ENCODE measurements at regions not wholly inside any gene's neighbourhood (a gene's known extent, or its start where the extent isn't known, plus 50 kb on each side); places are given as distances from the start of the nearest gene placed in this dataset.

DNA sequence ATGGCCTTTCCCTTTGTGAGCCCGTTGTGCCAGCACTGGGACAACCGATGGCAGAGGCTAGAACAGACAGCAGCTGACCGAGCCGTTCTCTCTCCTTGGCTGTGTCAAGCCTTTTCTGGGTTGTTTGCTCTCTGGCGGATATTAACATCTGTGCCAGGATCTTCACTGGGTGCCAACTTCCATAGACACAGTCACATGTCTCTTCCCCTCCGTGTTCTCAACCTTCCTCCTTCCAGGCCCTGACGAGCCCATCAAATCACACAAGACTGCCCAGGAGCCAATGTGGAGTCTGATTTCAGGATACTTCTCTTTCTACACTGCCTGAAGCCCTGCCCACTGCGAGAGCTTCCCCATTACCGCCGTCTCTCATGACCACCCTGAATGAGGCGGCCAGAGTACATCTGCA lies 111.0 kb upstream of the RALGAPA2 start:
- no peak for DNase-seq

DNA sequence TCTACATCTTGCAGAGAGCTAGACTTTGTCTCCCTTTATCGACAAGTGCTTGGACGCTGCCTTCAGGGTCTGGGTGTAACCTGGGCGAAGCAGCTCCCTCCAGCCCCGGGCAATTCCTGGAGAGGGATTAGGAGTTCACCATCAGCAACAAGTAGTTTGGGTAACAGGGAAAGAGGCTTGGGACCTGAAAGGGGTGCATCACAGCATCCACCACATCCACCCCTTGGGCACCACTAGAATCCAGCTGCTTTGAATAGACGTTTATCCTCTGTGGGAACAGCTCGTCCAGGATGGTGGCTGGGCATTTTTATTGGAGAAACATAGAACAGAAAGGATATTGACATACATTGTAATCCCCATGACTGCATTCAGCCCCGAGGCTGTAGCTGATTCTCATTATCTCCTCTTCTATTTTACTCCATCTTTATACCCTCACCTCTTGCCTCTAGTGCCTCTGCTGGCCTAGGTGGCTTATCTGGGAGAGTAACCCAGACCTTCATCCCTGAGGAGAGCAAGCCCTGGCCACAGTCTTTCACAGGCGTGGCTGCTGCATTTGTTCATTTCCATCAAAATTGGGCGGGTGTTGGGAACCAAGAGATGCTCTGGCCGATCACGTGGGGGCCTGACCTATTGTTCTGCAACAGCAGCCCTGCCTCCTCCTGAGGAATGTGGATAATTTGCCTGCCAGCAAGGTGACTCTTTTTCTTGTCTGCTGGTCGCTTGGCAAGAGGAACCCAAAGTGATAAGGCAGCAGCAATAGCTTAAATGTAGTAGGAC lies 109.2 kb upstream of the RALGAPA2 start:
- no peak for DNase-seq

DNA sequence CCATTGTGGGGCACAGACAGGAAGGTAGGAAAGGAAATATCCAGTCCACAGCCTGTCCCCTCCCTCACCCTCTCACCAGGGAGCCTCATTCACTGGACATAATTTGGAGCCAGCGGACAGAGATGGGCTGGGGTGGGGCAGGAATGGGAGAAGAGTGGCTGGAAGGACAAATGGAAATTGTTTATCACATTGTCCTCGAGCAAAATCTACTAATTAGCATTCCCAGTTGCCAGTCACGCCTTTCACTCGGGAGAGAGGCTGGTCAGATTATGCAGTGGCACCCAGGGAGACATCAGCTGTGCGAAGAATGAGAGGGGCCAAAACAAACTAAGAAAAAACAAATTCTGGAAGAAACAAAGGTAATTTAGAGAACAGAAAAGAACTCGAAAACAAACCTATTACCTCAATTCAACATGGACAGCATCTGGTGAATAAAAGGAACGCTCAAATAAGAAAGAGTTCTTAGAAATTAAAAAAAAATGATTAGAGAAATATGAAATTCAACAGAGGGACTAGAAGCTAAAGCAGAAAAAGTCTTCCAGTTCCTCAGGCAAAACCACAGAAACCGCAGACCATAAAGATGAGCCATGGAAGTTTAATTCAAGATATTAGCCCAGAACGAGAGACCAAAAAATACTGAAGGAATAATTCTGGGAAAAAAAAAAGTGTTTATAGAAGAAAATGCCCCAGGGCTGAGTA lies 108.5 kb upstream of the RALGAPA2 start:
- DNase-seq, result no peak

DNA sequence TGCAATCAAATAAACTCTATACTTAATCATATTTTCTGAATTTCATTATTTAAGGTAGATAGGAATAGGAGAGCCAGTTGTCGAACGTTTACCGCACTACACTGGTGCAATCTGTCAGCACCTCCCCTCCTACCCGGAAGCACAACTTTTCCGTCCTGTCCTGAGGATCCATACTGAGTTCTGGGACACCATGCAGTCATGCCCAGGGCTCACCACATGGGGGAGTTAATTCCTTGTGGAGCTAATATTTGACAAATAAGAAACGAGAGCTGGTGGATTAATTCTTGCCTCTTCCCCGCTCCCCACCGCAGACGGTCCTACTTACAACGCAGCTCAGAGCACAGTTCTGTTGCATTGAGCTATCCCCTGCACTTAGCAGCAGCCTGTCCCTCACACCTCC lies 107.7 kb upstream of the RALGAPA2 start:
- no peak for DNase-seq

DNA sequence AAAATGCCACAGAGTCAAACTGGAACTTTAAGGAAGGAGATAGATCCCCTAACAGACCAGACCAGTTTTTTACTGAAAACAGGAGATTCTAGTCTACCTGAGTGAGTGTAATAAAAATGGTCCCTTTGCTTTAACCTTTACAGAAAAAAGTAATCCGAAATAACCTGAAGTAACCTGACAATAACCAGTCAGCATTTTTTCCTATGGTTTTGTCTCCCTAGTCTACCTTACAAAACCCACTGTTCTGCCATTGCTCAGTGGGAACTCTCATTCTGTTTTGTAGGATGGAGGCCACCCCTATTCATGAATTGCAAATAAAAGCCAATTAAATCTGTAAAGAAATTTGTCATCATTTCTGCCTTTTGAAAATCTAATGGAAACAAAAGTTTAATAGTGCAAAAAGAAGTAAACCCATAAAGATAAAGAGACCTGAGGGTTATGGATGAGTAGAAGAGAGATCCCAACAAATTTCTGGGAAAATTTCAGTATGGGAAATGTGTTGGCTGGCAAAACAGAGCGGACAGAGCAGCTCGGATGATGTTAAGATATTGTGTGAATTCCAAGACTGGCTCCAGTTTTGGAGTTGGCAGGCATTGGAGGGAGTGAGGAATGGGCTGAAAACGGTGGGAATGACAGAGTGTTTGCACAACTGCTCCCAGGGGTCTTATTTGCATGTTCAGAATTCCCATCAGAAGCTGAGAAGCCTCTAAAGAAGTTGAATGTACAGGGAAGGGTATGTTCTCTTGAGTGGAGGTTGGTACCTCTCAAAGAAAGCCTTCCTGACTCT lies 104.7 kb upstream of the RALGAPA2 start:
- no peak for DNase-seq

DNA sequence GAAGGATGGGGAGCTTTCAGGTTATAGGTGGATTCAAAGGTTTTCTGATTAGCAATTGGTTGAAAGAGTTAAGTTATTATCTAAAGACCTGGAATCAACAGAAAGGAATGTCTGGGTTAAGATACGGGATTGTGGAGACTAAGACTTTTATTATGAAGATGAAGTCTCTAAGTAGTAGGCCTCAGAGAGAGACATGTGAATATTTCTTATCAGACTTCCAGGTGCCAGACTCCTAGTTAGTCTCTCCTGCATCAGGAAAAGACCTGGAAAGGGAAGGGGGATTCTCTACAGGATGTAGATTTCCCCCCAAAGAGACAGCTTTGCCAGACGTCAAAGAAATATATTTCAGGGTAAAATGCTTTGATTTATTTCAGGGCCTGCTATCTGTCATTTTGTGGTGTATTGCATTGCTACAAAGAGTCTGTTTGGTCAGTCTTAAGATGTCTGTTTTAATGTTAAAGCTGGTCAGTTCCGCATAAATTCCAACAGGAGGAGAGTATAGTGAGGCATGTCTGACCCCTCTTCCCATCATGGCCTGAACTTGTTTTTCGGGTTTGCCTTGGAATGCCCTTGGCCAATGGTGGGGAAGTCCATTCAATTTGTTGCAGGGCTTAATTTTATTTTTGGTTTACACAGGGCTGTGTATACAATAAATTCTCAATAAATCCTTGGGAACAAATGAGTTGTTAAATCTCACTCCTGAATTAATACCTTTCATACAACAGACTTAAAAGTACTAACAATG lies 103.4 kb upstream of the RALGAPA2 start:
- DNase-seq, result no peak

DNA sequence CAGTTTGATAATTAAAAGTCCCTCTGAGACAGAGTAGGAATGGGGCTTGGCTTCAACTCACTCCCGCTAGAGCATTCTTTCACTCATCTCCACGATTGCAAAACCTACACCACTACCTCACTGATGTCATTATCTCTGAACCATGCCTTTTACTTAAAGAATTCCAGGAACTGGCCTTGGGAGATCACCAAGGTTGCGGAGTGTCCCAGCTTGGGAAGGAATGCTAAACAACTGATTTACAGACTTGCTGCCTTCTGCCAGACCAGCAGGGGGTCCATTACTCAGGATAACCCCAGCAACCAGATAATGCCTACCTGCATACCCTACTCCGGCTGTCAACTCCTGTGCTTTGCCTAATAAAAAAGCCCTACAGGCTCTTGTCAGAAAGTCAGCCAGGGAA lies 102.2 kb upstream of the RALGAPA2 start:
- no peak for DNase-seq

DNA sequence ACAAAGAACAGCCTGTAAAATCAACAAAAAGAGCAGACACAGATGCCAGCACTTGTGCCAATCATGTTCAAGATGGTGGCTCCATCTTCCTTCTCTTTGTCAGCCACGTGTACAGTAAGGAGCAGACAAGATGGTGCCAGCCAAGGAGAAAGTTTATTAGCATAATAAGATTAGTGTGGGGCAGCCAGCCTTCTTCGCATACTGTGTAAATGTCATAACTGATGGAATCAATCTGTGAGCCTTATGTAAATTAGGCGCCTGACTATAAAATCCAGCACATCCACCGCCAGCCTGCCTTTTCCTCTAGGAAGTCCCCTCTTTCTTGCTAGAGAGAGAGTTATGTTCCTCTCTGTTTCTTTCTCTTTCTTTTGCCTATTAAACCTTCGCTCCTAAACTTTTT lies 99.7 kb upstream of the RALGAPA2 start:
- no peak for DNase-seq

DNA sequence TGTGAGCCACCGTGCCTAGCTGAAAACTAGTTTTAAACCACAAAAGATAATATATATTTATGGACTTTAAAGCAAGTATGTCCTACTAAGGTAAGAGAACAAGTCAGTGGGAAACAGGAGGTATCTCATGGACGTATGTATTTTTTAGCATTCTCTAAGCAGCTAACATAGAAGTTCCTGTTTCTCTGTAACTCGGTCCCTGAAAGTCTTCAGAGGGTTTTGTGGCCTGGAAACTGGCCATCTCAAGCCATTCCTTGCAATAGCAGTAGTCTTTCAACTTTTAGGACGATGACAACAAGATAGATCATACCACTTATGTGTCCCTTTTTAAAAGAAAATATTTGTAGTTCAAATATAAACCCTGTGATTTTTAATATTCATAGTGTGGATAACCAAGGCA lies 95.6 kb upstream of the RALGAPA2 start:
- DNase-seq, result no peak

DNA sequence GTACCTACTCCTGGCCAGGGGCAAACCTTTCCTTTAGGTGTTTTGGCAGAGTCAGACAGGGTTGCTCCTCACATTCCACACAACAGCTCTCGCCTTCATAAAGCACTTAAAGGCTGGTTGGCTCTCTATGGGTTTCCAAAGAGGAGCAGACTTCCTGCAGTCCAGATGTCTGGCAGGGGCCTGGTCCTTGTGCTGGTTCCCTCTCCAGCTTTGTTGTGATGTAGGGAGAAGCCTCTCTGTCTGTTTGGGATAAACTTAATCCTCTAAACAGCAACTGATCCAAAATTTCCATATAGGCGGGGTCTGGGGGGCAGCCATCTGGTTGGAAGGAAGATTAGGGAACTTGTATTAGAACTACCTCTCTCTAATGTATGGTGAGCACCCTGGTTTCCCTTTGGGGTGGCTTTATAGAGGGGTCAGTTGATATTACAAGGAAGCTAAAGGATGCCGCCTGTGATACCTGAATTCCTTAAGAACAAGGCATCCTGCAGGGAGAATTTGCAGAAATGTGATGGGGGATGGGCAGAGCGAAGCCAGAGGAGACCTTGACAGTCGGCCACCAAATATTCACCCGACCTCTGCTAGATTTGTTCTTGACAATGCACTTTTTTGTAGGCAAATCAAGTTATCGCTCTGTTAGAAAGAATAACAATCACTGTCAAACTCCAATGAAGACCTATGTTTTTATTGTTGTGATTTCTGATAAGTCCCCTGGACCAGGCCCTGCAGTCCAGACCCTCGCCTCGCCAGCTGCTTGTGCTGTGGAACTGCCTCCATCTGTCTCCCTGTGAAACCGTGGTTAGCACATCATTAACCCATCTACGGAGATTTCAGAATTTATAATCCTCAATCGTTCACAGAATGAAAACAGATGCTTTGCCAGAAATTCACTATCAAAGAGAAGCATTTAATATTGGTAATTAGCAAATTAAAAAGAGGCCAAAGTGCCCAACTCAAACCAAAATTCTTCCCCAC lies 94.0 kb upstream of the RALGAPA2 start:
- no peak for DNase-seq

DNA sequence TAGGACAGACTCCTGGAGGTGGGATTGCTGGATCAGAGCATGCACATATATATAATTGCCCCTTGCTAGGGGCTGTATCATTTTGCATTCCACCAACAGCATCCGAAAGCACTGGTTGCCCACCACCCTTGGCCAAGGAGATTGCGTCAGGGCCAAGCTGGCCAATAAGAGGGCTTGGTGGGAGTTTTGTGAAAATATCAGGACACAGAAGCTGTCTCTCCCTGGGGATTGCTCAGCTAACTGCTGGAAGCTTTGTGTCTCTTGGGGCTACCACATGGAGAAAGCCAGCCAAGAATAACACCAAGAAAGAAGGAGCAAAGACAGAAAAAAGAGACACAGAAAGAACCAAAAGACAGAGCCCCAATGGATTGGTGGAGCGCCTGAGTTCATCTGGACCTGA lies 90.6 kb upstream of the RALGAPA2 start:
- DNase-seq, result no peak

DNA sequence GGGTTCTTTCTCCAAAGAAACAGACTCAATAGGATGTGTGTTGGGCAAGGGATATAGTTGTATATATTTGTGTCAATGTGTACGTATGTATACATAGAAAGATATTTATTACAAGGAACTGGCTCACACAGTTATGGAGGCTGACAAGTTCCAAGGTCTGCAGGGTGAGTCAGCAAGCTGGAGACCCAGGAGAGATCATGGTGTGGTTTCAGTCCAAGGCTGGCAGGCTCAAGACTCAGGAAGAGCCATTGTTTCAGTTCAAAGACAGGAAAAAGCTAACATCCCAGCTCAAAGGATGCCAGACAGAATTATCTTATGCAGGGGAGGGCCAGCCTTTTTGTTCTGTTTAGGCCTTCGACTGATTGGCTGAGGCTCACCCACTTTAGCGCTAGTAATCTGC lies 89.9 kb upstream of the RALGAPA2 start:
- no peak for DNase-seq

DNA sequence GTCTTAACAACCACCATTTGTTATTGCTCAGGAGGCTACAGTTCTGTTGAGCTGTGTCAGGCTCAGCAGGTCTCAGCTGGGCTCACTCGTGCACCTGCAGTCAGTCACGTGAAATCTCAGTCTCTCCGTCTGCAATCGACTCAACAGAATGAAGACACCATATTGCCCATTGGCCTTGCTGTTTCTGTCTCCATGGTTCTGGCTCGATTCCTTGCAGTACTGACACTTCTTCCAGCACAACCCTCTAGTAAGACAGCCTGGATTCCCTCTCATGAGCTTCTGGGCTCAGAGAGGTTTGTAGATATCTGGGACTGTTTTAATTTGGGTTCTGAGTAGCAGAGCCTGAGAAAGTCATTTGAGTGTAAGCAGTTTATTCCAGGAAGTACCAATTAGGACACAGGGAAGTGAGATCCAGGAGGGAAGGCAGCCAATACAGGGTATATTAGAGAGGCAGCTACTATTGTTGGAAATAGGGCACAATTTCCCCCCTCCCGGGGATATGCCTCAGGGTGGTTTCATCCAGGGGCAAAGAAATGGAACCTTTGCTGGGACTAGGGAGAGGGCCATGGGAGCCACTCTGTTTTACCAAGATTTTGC lies 87.4 kb upstream of the RALGAPA2 start:
- no peak for DNase-seq

DNA sequence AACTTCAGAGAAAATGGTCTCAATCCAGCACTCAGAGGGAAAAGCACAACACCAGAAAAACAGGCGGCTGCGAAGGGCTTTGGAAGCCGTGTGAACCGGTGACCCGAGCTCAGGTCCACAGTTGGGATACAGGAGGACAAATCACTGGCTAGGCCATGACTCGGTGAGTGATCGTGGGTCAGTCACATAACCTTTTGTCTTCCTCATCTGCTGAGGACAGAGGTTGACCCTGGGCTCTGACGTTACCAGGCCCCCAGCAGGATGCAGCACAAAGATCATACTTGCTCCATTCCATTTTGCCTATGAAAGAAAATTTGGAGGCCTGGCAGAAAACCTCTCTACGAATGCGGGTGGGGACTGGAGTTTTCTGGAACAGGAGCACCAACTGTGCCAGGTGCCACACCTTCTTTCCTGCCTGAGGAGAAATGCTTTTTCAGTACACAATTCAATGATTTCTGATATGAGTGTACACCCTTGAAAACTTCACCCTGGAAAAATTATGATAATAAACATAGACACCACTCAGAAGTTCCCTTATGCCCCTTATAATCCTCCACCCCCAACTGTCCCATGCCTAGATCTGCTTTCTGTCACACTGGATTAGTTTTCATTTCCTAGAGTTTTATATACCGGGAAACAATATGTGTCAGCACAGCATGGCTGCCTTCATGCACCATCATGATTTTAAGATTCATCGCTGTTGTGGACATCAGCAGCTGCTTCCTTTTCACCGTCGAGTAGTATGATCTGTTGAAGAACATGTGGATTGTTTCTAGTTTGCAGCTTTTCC lies 85.3 kb upstream of the RALGAPA2 start:
- no peak for DNase-seq

DNA sequence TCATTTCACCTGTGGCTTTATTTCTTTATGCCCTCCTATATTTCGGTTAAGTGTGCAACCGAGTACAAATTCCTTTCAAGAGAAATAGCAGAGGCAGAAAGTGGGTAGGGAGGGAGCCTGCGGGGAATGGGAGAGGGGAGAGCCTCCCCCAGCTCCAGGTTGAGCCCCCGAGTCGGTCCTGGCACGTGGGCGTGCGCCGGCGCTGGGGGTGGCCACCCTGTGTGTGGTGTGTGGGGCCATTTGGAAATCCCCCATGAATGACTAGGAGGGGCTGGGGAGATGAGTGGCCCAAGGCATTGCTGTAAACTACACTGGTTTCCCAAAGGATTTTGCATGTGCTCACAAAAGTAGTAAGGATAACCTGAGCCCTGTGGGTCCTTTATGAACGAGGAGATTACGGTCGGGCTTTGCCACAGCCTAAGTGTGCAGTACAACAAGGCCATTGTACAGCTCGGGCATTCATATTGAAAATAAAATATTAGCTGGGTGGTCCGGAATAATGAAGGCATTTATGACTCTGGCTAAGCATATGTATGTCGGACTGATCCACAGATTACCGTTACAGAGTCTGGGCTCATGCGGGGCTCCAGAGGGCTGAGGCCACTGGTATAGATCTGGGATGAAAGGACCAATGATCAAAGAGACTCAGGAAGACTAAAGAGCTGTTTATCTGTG lies 84.5 kb upstream of the RALGAPA2 start:
- DNase-seq, result no peak

DNA sequence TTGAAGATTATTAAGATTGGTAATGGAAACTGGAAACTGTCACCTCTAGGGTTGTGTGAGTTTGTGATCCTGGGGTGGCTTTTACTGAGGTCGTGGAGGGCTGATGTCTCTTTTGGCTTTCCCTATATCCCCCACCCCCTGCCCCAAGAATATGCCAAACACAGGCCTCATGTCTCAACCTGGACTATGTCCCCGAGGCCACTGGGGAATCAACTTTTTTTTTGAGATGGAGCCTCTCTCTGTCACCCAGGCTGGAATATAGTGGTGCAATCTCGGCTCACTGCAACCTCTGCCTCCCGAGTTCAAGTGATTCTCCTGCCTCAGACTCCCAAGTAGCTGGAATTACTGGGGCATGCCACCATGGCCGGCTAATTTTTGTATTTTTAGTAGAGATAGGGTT lies 83.3 kb upstream of the RALGAPA2 start:
- DNase-seq, result no peak

DNA sequence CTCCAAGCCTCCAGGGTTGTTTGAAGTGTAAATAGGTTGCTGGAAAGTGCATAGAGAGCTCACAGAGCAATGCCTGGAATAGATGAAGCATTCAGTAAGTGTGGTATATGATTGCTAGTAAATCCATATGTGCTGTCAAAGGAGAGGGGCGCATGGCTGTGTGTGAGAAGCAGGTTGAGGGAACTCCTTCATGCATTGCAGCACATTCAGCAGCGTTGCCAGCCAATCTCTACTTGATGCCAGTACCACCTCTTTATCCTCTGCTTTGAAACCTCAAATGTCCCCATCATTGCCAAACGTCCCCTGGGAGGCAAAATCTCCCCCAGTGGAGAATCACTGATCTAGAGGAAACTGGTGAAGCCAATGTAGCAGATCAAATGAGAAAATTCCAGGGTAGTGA lies 82.7 kb upstream of the RALGAPA2 start:
- DNase-seq, result no peak

DNA sequence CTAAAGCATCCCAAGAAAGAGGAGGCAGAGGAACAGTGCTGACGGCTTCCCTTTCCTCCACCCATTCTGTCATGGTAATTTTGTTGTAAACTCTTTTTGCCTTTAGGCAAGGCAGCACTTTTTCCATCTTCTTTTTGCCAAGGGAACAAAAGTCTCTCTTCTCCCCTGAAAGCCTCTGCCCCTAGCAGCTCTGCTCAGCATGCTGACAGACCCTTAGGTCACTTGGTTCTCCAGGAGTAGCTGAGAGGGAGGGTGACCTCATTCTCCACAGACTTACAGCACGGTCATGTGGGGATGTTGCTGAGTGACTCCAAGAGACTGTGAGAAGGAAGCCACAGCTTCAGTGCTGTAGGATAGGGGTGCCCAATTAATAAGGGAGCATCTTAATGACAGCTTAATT lies 81.1 kb upstream of the RALGAPA2 start:
- no peak for DNase-seq

DNA sequence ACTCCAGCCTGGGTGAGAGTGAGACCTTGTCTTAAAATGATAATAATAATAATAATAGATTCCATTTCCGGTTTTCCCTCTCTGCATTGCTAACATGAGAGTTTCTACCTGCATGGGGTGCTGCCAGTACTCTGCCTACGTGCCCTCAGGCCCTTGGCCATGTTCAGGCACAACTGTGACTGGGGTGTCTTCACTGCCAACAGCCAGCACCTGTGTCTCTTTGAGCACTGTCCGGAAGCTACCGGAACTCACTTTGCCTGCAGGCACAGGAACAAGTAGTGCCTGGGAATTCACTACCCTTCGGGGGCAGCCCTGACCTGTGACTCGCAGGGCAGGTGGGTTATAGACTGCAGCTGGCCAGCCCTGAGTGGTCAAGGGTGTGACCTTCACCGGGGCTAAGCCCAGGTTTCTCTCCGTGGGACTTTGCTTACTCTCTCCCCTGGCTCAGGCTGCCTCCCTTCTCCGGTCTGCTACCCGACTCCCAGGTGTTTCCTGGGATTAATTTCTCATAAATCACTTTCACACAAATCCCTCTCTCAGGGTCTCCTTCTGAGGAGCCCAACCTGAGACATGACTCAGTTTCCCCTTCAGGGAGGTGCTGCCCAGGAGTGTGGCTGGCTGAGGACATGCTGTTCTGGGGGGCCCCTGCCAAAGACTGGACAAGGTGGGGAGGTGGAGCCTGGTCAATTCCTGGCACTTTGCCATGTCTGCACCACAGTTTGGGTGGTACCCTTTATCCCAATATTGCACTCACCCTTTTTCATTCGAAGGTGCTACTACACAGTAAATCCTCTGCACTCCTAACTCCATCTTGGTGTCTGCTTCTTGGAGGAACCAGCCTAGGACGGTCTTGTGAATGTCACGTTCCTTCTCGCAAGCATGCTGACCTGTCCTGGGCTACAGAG lies 79.5 kb upstream of the RALGAPA2 start:
- DNase-seq, result no peak

Measured in NCI-H1436 (cell line).